NCI-H748 treated with DMSO at 0.1 percent for 48 hours (cell line): ENCODE measurements at regions not wholly inside any gene's neighbourhood (a gene's known extent, or its start where the extent isn't known, plus 50 kb on each side); places are given as distances from the start of the nearest gene placed in this dataset.
"Not testable (repeated sequence)": the region's sequence is repeated elsewhere in the genome, so short reads cannot be mapped to it uniquely, and the experiment has no call there.

Source experiments
- DNase-seq: peaks from one replicate; lab custom pipeline; 2025; lab: John Stamatoyannopoulos, UW

DNA sequence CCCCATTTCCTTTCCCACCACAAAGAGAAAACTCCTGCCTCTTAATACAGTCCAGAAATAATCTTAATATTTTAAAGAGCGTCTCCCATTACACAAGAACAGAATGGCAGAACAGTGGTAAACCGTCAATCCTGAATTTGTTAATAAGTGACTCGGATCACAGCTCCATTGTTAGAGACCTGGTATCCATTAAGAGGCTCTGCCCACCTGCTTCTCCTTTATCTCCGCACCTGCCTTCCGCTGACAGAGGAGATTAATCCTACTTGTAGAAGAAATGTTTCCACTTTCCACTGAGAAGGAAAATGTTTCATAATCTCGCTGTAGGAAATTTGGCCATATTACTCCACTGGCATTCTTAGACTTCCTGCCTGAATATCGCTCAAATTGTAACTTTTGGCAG, 1493.2 kb downstream of the MAT2B start:
- DNase-seq: no peak

DNA sequence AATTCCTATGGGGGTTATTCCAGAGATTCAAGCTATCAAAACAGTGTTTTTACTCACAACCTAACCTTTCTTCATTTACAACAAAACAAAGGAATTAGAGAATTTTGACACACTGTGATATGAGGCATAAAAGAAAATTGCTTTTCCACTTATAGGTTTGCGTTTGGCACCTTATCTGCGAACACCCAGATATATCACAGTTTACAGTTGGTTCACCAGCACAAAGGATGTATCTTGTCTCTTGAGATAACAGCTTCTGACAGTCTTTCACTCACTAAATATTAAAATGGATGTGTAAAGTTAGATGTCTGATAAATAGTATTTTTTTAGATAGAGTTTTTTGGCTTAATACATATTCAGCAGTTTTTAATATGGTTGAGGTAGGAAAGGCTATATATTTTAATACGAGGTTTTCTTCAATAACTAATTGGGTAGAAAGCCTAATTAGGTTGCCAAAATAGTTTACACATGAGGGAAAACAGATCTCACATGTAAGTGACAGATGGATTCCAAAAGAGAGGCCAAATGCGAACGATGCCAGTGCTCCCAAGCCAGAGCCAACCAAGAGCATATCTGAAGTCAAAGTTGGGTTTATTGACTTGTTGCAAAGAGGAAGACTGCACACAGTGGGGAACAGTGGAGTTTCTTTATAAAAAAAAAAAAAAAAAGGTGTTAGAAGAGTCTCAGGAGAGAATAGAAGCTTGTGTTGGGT, 1495.2 kb downstream of the MAT2B start:
- no peak for DNase-seq

DNA sequence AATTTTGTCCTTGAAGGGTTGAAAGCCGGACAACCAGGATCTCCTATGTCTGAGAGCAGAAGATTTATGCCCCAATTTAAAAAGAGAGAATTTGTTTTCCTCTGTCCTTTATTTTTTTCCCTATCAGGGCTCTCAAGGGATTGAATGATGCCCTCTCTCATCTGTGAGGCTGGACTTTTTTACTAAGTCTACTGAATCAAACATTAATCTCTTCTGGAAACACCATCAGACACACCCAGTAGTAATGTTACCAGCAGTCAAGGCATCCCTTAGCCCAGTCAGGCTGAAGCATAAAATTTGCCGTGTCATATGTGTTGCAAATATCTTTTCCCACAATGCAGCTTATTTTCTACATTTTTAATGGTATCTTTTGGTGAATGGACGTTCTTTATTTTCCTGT, 1497.9 kb downstream of the MAT2B start:
- no peak for DNase-seq

DNA sequence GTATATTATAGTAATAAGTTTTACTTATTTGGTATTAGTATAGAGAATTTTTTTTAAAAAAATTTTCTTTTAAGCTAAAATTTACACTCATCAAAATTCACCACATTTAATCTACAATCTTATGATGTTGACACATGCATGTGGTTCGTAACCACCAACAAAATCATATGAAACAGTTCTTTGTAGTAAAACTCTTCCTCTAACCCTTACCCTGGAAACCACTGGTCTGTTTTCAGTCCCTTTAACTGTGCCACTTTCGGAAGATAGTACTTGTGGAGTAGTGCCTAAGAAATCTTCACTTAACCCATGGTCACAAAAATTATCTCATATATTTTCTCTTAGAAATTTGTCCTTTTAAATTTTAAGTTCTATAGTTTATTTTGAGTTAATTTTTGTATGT, 1498.8 kb downstream of the MAT2B start:
- DNase-seq: no peak

DNA sequence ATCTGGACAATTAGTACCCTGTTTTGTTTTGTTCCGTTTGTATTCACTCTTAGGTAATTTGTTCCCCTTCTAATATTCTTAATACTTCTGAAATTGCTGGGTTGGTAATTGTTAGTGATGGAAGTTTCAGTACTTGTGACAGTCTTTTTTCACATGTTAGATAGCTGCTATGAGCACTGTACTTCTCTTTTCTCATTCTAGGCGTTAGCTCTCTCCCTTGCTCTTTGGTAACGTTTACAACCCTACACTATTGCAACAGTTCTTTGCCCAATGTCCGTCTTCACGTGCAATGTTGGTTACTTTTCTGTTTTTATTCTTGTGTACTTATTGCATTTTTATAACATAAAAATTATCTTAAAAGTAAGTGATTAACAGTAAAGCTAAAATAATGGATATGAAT, 1509.0 kb downstream of the MAT2B start:
- no peak for DNase-seq

DNA sequence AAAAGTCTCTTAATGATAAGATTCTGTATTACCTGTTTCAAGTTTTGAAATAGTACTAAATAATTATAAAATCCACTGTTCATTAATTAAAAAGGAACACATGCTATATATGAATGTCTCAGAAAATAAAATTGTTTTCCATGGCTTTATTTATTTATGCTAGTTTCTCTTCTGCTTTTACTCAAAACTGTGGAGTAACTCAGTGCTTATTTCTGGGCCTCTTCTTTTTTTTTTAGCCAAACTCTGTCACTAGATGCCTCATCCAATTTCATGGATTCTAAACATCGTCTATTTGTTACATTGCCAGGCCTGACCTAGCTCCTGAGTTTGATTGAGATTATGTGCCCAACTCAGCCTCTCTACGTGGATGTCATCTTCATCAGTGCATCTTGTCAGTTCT, 1509.7 kb downstream of the MAT2B start:
- no peak for DNase-seq

DNA sequence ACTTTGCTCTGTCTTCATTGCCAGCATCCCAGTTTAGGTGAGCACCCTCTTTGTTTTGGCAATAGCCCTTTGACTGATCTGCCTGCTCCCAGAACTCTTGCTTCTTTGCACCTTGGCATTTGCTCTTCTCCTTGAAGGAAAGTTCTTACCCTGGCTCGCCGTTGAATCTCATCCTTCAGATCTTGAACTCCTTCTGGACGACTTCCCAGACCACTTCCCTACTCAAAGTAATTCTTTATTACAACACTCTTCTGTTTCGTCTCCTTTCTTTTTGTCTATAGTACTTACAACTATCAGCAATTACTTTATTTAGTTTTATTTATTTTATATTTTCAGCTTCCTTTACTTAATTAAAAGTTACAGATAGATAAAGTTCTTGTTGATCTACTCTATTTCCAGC, 1510.1 kb downstream of the MAT2B start:
- DNase-seq: no peak

DNA sequence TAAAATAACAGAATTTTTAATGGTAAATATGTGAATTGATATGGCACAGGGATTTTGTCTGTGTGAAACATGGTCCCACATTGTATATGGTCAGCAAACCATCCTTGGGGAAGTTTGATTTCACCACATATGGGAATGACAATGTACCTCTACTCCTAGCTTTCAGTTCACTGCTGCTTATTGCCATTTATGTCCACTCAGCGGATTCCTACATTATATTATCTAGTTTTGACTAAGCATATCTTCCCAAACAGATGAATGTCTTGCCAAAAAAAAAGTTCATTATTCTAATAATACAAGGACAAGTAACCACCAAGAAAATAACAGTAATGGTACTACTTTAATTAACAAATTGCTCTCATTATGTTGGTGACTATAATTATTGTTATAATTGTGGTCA, 1521.6 kb downstream of the MAT2B start:
- no peak for DNase-seq

DNA sequence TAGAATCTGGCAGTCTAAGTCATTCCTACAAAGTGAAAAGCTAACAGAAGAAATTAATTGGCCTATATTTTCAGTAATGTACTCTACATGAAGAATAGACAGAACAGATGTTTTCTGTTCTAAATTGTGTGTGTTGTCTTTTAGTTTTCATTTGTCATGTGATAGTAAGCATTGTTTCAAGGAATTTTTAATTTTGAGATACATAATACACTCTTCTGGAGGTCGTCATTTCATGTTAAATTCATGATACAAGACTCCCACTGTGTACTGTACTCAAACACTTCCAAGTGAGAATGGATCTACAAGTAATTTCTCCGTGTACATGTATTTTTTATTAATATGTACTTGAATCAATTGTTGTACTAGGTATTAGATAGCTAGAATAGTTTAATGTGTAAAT, 1522.9 kb downstream of the MAT2B start:
- no peak for DNase-seq

DNA sequence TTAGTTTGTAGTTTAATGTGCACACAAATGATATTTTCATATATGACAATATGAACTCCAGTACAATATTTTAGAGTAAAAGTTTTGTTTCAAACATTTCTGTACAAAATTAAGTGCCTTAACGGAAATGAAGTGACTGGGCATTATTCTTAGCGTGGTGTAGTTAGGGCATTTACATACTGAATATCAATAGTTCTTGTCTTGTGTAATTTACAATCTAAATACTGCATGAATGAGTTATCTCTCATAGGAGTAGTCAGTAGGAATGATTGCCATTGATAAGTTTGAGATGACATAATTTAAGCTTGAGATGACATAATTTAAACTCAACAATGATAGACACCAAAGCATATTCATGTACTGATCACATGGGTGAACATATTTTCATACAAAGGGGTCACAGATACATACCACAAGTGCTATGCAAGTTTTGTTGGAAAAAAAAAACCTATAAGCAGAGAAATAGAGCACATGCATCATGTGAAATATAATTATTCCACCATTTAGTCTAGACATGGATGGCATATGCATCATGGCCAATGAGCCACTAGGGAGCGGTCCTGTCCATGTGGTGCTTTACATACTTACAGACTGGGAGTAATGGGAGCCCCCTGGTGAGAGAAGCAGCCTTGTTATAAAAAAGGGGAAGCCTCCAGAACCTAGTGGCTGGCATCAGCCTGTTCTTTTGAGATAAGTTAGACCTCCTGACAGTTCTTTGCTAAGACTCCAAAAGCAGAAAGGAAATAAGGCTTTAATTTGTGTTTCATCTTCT, 1523.9 kb downstream of the MAT2B start:
- DNase-seq: no peak

DNA sequence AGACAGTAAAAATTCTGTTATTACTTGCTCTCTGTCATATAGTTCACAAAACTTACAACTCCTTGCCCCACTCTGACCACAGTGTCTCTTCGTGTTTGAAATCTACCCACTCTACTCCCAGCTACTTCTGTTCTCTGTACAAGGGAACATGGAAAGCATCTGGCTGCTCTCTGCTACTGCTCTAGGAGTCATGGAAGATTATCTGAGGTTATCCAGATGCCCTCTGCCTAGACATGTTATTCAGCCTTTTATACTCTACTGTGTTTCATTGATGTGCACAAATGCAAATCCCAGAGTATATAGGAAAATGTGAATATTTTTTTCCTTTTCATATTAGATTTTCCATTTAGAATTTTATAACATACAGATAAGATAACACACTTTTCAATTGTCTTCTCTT, 1525.6 kb downstream of the MAT2B start:
- DNase-seq: no peak

DNA sequence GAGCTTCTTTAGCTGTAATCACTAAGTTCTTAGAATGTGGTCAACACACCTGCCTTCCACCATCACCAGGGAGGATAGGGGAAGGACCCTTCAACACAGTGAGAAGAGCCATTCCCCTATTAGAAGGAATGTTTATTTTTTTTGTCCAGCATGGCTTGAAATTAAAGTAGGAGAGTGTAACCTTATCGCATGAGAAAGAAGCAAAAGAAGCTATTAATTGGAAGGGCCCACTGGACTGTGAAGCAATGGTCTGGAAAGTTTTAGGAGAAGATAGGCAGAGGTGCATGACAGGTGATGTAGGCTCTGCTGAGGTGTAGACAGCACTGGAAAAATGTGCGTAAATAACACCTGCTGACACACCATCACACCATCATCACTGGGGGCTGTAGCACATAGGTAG, 1526.0 kb downstream of the MAT2B start:
- DNase-seq: no peak

DNA sequence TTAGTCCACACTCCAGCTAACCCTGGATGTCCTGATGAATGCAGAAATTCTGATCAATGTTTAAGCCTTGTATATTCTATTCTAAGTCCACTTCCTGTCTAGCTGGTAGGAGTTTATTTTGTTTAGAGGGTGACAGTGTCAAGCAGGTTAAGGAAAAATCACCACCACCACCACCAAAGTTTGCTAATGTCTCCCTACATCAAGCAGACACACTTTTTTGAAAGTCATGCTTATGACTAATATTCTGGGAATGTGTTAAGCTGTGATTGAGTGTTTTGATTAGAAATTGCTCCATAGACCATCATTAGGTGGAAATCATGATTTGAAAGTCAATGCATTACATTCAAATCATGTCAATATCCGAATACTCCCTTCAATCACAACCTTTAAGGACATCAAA, 1530.1 kb downstream of the MAT2B start:
- no peak for DNase-seq

DNA sequence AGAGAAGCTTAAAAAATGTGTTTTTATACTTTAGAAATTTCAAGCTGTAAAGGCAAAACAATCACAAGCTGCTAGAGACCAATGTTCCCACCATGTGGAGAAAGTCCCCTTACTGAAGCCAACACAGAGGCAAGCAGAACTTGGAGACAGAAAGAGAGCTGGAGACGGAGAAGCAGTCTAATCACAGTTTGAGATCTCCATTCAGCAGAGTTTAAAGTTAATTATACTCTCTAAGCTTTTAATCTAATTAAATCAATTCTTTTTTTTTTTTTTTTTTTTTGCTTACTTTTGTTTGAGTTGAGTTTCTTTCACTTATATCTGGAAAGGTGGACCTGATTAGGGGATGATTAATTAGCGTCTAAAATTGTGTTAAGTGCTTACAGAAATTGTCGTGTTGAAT, 1534.3 kb downstream of the MAT2B start:
- no peak for DNase-seq

DNA sequence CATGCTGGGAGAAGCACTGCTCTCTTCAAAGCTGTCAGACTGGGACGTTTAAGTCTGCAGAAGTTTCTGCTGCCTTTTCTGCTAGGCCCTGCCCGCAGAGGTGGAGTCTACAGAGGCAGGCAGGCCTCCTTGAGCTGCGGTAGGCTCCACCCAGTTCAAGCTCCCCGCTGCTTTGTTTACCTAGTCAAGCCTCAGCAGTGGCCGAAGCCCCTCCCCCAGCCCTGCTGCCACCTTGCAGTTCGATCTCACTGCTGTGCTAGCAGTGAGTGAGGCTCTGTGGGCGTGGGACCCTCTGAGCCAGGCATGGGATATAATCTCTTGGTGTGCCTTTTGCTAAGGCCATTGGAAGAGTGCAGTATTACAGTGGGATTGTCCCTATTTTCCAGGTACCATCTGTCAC, 1540.5 kb downstream of the MAT2B start:
- DNase-seq: not testable (repeated sequence)

DNA sequence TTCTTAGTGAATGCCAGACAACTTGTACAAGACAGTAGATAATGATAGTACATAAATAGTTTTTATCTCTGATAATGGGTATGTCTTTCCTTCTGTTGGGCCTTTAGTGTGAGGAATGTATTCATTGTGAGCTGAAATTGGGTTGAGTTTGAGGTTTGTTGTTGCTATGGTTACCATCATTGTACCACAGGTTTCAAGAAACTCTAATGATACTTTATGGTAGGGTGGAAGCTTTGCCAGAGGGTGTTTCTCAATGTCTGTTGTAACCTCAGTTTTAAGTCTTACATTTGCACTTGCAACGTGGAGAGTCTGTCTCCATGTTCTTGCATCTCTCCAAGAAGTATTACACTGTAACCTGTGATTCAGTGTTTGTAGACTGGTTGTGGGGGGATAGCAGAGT, 1550.1 kb downstream of the MAT2B start:
- no peak for DNase-seq

DNA sequence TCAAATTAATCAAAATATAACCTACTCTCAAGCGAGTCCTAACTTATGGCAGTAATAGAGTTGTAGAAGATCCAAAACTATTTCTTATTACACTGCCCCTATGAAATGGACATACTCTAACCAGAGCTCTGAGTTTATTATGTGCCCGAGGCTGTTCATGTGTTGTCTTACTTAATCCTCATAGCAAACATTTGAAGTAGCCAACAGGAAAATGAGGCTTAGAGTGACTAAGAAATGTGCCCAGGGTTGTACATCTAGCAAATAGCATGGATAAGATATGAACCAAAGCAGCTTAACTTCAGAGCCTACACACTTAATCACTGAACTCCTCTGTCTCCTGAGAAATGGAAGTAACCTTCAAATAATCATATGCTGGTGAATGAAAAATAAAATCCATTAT, 1551.7 kb downstream of the MAT2B start:
- DNase-seq: no peak

DNA sequence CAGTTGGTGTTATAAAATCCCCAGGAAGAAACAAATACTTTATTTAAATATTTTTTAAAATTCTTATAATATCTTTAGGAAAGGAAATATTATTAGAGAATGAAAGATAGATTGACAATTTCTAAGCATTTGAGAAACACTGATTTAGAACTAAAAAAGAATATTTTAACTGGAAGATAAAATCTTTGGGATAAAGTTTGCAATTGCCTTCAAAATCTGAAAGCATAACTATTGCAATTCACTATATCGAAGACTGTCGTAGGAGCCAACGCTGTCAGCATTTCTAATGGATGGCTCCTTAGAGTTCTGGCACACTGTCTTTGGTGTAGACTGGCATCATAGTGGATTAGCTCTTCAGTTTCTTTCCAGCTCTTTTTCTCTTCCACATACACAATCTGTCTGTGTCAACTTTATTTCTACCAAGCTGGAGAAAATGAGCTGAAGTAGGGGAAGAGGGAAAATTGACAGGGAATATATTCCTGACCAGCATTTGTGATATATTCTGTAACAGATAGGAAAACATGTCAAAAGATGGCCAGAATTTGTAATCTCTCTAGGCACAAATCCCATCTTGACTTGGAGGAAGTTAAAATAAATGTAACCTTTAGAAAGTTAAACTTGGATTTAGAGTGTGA, 1561.4 kb downstream of the MAT2B start:
- DNase-seq: no peak

DNA sequence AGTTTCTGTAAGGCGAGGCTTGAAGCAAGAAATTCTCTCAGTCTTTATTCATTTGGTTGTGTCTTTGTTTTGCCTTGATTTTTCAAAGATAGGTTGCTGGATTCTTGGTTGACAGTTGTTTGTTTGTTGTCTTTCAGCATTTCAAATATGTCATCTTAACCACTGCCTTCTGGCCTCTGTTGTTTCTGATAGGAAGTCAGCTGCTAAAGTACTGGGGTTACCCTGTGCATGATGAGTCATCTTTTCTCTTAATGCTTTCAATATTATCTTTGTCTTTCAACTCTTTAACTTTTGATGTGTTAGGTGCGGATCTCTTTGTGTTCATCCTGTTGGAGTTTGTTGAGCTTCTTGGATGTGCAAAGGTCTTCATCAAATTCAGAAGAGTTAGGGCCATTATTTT, 1571.3 kb downstream of the MAT2B start:
- no peak for DNase-seq

DNA sequence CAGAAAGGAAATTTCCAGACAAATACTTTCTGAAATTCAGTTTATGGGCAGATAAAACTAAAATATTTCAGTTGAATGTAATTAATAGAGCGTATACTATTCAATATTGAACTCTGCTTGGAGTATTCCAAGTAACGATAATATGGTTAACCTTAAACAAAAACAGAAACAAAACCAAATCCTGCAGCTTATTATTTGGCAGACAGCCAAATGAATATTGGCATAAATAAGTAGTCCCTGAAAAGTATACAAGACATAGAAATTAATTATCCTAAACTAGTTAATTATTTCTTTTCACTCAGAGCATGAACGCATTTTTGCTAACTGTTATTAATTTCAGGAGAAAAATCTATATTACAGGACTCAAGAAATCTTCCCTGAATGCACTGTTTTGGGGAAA, 1574.0 kb downstream of the MAT2B start:
- no peak for DNase-seq

DNA sequence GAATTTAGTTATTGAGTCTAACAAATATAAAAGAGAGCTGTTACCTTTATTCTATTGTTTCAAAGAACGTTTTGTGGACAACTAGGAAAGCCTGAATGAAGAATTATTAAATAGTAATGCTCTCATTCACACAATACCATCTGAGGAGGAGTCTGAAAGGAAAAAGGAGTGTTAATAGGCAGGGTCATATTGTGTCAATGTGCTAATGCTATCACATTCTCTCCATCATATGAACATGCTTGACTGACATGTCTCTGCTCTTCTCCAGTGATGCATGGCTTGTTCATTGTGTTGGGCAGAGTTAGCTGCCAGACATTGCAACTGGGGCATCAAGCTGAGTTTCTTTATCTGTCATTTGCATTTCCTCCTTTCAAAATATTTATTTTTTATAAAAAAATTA, 1578.0 kb downstream of the MAT2B start:
- no peak for DNase-seq

DNA sequence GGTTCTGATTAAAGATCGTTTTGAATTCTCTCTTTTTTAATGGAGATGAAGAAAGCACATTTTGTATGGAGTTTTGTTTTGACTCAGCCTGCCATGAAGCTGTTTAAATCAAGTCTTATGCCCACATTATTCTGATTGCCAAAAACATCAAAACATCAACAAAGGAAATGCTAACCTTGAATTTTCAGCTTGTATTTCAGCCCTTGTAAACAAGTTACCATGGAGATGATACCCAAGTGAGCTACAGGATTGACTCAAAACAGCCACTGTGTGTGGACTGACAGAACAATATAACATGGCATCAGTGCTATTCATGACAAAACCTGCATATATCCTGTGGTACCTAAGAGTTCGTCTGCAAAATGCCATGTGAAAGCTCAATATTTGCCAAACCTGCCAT, 1581.0 kb downstream of the MAT2B start:
- no peak for DNase-seq

DNA sequence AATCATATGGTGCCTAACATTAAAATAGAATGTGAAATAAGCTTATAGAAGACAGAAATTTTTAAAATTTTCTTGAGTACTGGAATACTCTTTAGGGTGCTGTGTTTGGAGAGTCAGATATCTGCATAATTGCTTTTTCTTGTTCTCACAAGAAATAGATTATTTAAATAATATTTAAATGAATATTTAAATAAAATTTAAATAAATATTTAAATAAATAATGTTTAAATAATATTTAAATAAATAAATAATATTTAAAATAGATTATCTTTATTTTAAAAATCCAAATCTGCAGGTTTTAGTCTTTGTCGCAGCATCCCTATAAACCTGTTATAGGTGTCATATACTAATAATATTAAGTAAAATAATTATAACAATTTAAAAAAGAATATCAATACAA, 1589.4 kb downstream of the MAT2B start:
- DNase-seq: no peak
